ENCODE measurements at regions not wholly inside any gene's neighbourhood (a gene's known extent, or its start where the extent isn't known, plus 50 kb on each side); places are given as distances from the start of the nearest gene placed in this dataset.

DNA sequence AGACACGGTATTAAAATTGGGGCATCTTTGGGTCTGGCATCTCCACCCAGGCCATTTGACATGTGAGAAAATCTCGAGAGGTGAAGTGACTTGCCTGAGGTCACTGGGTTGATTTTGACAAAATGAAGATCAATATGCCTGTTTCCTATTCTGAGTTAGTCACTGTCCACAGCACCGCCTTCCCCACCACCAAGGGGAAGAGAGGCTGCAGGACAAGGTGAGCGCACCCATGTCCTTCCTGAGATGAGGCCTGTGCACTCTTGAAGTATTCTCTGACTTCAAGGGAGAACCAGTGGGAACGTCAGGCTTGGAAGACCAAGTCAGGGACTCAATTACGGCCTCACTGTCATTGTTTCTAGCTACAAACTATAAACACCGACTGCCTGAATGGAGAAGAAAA is 49.9 kb upstream of the WSB1 start:
- Histone ChIP-seq H3K4me3 (no peak overlapping the region), H3K27ac (peak overlapping the region; percentile 84 to 93 (median 90)), H3K9me3 (no peaks in the 10 kb centered on the region), H3K36me3 (no peaks in the 10 kb centered on the region), H3K4me1 (peaks cover 61 to 72% (median 66%) of the 10 kb centered on the region in 4 donors), H3K27me3 (no peaks in the 10 kb centered on the region)
- ATAC-seq (ENCODE audit: low FRiP score in 2 of 2) (no peak), DNase-seq (no peak)
- 80 to 96% methylated on average over 6 to 7 of the region's 7 CpGs for WGBS, 2 donors
- TF ChIP-seq POLR2AphosphoS5 (IDR thresholded peaks at IDR 0.05): no peak

All from upper lobe of left lung (tissue), 6 donors.